HL-60 (cell line): ENCODE measurements at regions not wholly inside any gene's neighbourhood (a gene's known extent, or its start where the extent isn't known, plus 50 kb on each side); places are given as distances from the start of the nearest gene placed in this dataset.

Experiments
- DNase-seq, 2 experiments: peaks; one replicate each; pipeline ENCODE4 v3.0.0-alpha.2; 2010 to 2020; ENCODE audit warnings: low read depth in 1 of 2, low spot score in 1 of 2
- H3K27ac ChIP-seq: fragments of 250-450 bp; sonication (Bioruptor Pico); replicated peaks from 2 replicates; pipeline ENCODE4 v1.5.1; 2020; ENCODE audit warnings: mild to moderate bottlenecking, moderate library complexity
- H3K27me3 ChIP-seq: fragments of 250-450 bp; sonication (Bioruptor Pico); 2 replicates; pipeline ENCODE4 v1.5.1; 2021; ENCODE audit warnings: mild to moderate bottlenecking, moderate library complexity; ENCODE audit not compliant: insufficient read depth, poor library complexity, severe bottlenecking
- H3K4me3 ChIP-seq: replicated peaks from 2 replicates; pipeline ENCODE4 v1.5.1; 2011; ENCODE audit warnings: mild to moderate bottlenecking, control low read depth, low read length; ENCODE audit not compliant: insufficient read depth
- CTCF ChIP-seq: IDR thresholded peaks from one replicate; pipeline ENCODE4 v1.5.1; 2011; ENCODE audit warnings: low read length, control low read depth, inconsistent platforms; ENCODE audit not compliant: insufficient read depth
- GABPA ChIP-seq: IDR thresholded peaks from 2 replicates; pipeline ENCODE4 v1.6.1; 2012; ENCODE audit warnings: low read depth
- POLR2AphosphoS5 ChIP-seq: IDR thresholded peaks from 2 replicates; pipeline ENCODE4 v1.6.1; 2012; ENCODE audit warnings: low read depth
- SPI1 ChIP-seq: IDR thresholded peaks from 2 replicates; pipeline ENCODE4 v1.6.1; 2012; ENCODE audit warnings: low read depth, mild to moderate bottlenecking, borderline replicate concordance
- TF ChIP-seq, protein P1 (sequence below): IDR thresholded peaks from 2 replicates; pipeline ENCODE4 v1.6.1; 2012; ENCODE audit warnings: low read depth; ENCODE audit not compliant: insufficient replicate concordance

- no peak overlapping the region for H3K27ac ChIP-seq
- TF ChIP-seq, protein P1, sequence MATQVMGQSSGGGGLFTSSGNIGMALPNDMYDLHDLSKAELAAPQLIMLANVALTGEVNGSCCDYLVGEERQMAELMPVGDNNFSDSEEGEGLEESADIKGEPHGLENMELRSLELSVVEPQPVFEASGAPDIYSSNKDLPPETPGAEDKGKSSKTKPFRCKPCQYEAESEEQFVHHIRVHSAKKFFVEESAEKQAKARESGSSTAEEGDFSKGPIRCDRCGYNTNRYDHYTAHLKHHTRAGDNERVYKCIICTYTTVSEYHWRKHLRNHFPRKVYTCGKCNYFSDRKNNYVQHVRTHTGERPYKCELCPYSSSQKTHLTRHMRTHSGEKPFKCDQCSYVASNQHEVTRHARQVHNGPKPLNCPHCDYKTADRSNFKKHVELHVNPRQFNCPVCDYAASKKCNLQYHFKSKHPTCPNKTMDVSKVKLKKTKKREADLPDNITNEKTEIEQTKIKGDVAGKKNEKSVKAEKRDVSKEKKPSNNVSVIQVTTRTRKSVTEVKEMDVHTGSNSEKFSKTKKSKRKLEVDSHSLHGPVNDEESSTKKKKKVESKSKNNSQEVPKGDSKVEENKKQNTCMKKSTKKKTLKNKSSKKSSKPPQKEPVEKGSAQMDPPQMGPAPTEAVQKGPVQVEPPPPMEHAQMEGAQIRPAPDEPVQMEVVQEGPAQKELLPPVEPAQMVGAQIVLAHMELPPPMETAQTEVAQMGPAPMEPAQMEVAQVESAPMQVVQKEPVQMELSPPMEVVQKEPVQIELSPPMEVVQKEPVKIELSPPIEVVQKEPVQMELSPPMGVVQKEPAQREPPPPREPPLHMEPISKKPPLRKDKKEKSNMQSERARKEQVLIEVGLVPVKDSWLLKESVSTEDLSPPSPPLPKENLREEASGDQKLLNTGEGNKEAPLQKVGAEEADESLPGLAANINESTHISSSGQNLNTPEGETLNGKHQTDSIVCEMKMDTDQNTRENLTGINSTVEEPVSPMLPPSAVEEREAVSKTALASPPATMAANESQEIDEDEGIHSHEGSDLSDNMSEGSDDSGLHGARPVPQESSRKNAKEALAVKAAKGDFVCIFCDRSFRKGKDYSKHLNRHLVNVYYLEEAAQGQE = no peak
- no peak for TF ChIP-seq SPI1
- no peak for TF ChIP-seq GABPA
- no peak for TF ChIP-seq POLR2AphosphoS5
- no peak for TF ChIP-seq CTCF
- H3K4me3 ChIP-seq = no peak overlapping the region
- peaks cover 4% of the 10 kb centered on the region for H3K27me3 ChIP-seq
- no peak for DNase-seq
Measured at GRCh38 chr1:222924136-222924706, 109.4 kb downstream of the DISP1 start.

DNA sequence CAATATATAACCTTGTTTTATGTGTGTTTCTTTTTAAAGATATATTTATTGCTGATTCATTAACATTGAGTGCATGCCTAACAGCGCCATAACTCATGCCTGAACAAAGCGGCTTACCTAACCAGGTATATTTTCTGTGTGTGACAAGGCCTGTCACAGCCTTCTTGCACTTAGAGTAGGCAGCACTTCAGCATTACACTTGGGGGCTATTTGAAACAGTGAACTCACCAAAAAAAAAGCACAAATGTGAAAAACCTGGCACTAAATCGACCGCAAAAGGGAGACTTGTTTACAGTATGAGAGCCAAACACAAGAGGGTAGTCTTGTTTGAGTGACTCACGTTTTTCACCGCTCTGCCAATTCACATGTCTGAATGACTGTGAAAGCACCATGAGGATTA, 111.7 kb downstream of the DISP1 start:
- DNase-seq = no peak
- TF ChIP-seq GABPA (no peak), POLR2AphosphoS5 (no peak), CTCF (no peak), SPI1 (no peak)
- TF ChIP-seq, protein P1 = no peak
- Histone ChIP-seq H3K27ac (no peak overlapping the region), H3K4me3 (no peak overlapping the region), H3K27me3 (peaks cover 6% of the 10 kb centered on the region)

DNA sequence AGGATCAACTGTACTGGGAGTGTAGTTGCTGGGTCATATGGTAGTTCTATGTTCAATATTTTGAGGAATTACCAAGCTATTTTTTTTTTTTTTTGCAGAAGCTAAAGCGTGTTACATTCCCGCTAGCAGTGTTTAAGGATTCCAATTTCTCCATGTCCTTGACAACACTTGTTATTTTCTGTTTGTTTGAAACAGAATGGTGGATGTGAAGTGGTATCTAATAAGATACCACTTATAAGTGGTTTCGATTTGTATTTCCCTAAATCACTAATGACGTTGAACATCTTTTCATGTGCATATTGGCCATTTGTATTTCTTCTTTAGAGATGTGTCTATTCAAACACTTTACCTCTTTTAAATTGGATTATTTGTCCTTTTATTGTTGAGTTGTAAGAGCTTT, 112.2 kb downstream of the DISP1 start:
- TF ChIP-seq, protein P1 = no peak
- TF ChIP-seq POLR2AphosphoS5 = no peak
- no peak for TF ChIP-seq GABPA
- TF ChIP-seq CTCF = no peak
- TF ChIP-seq SPI1 = no peak
- Histone ChIP-seq H3K27ac (no peak overlapping the region), H3K4me3 (no peak overlapping the region), H3K27me3 (peaks cover 6% of the 10 kb centered on the region)
- DNase-seq = no peak
